Stimulated activated CD4-positive, alpha-beta T cell treated with anti-CD3 and anti-CD28 coated beads, Interleukin-2, amount 100 ng/mL, for 24 hours (primary cell): ENCODE measurements at regions not wholly inside any gene's neighbourhood (a gene's known extent, or its start where the extent isn't known, plus 50 kb on each side); places are given as distances from the start of the nearest gene placed in this dataset.

Experiments used
- DNase-seq, 2 donors: peaks; one replicate each; pipeline ENCODE4 v3.0.0-alpha.2; 2020

DNA sequence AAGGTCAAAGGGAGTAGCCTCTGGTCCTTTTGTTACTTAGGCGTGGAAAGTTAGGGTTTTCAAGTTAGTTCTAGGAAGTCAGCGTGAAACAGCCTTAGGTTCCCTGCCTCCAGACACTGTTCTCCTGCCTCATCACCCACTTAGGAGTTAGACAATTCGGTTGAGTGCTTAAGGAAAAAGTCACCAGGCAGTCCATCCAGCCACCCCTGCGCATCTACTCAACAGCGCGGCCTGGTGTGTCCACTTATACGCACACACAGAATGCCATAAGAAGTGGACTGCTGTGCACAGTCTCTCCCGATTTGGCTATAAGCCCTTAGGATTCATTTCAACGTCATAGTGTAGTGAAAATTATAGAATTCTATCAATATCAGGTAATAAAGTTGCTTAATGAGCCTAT, 470.8 kb upstream of the TNP1 start:
- DNase-seq, result no peak

DNA sequence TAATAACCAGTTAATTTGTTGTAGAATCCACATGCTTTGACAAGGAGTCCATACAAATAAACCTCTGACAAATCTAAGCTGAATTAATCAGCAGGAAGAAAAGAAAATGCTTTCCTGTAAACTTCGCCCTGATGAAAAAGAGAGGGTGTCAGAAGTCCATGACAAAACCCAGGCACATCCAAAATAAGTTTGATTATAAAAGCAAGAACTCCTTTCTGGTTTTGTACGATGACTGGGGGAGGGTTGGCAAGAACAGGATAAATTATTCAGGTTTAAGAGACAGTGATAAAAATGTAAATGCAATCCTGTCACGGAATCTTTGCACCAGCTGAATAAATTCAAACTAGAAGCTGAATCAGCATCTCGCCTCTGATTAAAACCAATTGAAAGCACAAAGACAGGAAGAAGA, 469.2 kb upstream of the TNP1 start:
- no peak for DNase-seq

DNA sequence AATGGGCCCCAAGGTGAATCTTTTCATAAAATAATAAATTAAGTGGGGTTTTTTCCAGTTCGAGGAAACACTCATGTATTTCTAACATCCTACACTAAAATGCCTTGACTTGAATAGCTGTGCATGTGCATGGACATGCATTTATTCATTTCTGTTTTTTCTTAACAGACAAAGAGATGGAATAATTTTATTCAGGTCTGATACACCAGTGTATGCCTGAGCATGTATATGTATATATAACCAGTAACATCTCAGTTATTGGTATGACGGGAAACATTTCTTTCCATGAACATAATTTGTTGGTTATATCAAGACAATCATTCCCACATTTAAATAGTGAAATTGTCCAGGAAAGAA, 468.7 kb upstream of the TNP1 start:
- DNase-seq, result no peak

DNA sequence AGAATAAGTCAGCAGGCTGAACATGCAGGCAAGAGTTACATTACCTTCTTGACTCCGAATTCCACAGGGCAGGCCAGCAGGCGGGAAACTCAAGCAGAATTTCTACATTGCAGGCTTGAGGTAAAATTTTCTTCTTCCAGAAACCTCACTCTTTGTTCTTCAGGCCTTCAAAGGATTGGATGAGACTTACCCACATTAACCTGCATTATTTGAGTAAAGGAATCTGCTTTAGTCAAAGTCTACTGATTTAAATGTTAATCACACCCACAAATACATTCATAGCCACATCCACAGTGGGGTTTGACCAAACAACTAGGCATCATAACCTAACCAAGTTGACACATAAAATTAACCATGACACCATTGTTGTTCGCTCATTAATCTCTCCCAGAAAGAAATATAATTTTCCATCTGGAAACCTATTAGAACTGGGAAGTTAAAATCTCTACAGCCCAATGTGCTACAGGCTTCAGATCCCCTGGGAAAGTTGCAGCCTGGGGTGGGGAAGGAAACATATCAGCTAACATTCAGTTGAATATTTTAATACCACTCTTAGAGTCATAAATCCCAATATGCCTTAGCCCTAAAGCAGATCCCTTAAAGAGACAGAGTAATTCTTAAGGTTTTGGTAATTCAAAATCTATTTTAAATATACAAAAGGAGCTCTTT, 468.2 kb upstream of the TNP1 start:
- DNase-seq, result no peak

- DNase-seq, result no peak
These were observed 466.6 kb upstream of the TNP1 start for GRCh38 chr2:217326238-217327022.

- DNase-seq, result no peak
These were observed 466.0 kb upstream of the TNP1 start for GRCh38 chr2:217325816-217326215.

DNA sequence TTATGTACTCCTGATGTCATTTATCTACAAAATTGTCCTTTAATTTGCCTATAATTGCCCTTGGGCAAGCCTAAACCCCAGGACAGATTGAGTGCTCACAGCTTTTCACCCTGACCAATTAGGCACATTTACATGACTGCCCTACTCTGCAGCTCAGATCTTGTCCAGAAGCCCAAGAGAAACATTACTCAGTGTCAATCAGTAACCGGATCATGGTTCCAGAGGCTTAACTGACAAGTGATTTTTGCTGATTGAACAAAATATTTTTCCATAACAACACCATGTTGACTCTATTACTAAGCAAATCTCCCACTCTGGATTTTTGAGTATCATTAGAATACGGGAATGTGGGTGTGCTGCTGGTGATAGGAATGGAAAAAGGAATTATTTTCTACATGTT, 465.4 kb upstream of the TNP1 start:
- no peak for DNase-seq

GRCh38 chr2:217316743-217317142, 456.9 kb upstream of the TNP1 start:
- no peak for DNase-seq

DNA sequence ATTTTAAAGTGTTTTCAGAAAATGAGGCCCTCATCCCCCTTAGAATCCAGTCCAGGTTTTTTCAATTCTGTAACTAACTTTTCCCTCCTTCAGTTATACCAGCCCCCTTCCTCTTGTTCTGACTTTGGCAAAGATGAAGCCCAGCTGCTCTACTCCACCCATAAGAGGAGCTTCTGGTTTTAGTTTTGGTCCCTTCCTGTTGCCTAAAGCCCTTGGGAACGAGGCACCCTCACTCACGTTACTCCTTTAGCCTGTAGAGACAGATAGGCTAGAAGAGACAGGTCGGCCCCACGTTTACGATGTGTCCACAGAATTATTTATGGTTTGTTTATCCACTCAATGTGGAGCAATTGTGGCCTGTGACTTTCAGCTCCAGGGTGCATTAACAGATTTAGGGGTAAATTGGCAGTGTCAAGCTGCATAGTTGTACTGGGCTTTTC, 454.2 kb upstream of the TNP1 start:
- DNase-seq, result no peak

DNA sequence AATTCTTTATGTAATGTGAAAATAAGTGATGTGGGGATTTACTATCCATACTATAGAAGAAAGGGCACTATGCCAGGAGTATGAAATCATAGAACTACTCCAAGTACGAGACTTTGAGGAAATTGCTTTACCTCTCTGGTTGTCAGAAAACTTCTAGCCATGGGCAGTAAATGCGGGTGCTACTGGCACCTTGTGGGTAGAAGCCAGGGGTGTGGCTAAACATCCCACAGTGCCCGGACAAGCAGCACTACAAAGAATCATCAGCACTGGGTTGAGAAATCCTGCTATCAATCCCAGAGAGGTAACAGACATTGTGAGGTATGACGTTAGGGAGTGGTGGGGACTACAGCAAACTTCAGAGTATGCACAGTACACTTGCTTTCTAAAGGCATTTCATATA, 453.5 kb upstream of the TNP1 start:
- no peak for DNase-seq

GRCh38 chr2:217309056-217309455, 449.2 kb upstream of the TNP1 start:
- no peak for DNase-seq

- DNase-seq, result no peak
These were observed 447.2 kb upstream of the TNP1 start for GRCh38 chr2:217307023-217307422.

- no peak for DNase-seq
These were observed 446.0 kb upstream of the TNP1 start for GRCh38 chr2:217305882-217306281.

DNA sequence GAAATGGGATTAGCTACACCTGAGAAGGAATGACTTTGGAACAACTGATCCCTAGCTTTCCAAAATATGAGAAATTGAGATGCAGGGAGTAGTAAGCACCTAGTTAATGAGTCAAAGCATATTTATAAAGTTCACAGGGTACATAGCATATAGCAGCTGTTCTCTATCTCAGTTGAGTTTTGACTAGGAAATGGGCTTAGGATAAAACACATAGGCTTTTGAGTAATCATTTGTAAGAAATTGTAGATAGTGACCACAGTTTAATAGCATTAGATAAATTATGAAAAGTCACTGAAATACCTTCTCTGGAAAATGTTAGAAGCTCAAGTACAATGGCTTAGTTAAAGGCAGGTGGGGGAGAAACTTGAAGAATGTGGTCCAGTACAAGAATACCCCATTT, 444.7 kb upstream of the TNP1 start:
- no peak for DNase-seq

GRCh38 chr2:217302856-217303255, 443.0 kb upstream of the TNP1 start:
- DNase-seq, result no peak

DNA sequence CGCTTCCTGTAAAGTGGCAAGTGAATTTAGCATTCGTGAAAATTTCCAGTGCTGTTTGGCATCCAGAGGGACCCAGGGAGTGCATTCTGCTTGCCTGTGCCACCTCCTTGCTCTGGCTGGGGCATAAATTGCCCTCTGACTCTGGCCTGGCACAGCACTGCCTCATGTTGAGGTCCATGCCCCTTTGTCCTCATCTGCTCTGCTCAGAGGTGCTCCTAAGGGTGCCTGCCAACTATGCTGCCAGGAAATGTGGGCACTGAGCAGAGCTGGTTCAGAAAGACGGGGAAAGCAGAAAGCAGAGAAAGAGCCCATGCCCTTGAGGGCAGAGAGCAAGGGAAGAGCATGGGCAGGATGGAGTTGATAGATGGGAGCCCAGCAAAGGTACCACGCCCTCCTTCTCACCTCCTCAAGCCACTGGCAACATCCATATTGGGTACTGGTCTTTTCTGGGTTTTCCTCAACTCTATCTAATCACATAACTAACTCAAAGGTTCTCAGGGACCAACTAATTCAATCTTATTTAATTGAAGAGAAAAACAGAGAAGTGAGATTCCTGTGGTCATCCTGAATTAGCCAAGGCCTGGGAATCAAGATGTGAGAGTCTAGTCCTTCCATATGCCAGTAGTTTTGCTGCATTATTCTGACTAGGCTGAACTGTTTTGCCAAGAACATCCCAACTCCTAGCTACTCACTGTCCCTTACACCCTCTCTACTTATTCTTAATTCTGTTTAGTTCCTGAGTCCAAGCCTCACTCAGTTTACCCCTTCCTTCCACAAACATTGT, 441.5 kb upstream of the TNP1 start:
- no peak for DNase-seq

- DNase-seq, result no peak
These were observed 439.7 kb upstream of the TNP1 start for GRCh38 chr2:217299590-217299989.

- no peak for DNase-seq
These were observed 437.2 kb upstream of the TNP1 start for GRCh38 chr2:217297096-217297495.

DNA sequence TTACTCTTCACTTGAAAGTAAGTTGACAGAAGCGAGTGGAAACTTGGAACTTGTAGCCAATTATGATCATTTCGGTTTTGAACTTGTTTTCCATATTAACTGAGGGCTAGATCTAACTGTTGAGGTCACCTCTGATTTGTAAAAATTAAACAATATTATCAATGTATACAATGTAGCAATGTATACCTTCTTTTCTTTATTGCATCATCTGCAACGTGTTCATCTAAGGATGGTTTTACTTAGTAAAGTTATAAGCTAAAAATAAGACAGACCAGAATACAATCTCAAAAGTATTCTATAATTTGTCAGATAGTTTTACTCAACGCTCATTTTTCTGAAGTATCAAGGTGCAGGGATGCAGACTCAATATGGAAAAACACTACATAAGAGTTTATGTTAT, 435.0 kb upstream of the TNP1 start:
- no peak for DNase-seq

- DNase-seq, result no peak
These were observed 434.3 kb upstream of the TNP1 start for GRCh38 chr2:217294211-217294610.

GRCh38 chr2:217293607-217294006, 433.7 kb upstream of the TNP1 start:
- DNase-seq, result no peak

GRCh38 chr2:217293046-217293445, 433.2 kb upstream of the TNP1 start:
- DNase-seq, result no peak

DNA sequence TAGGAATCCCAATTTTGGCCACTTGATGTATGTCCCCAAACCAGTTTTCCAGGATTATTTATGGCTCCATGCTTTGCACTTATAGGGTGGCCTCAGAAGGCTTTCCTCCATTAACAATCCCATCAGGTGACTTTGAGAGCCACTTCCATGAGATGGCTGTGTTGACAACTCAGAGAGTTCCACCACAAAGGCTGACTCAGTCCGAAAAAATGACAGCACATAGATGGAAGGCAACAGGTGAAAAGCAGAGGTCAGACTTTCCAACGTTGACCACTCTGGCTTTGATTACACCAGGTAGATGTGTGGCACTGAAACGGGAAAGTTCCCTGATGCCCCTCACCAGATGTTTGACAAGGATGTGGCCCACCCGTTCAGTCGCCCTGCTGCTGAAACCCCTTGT, 431.4 kb upstream of the TNP1 start:
- no peak for DNase-seq

DNA sequence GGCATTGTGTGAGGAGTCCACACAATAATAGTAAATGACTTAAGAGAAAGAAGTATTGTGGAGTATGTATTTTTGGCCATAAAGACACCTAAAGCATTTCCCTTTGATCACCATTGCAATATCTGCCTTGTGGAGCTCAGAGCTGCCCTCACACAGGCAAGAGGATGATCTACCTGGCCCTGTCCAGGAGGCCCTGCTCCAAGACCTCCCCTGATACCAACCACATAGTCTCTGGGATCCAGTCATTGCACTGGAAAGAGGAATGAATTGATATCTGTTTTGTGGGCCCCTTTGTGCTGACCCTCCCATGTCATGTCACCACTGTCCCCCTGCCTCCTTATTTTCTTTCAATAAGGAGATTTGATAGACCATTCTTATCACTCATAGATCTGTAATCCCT, 430.6 kb upstream of the TNP1 start:
- no peak for DNase-seq
